GM18909 (cell line): ENCODE measurements at regions not wholly inside any gene's neighbourhood (a gene's known extent, or its start where the extent isn't known, plus 50 kb on each side); places are given as distances from the start of the nearest gene placed in this dataset.
"Not testable (repeated sequence)": the region's sequence is repeated elsewhere in the genome, so short reads cannot be mapped to it uniquely, and the experiment has no call there.

ENCODE experiments used
- ATAC-seq: cut with Tn5 transposase; IDR thresholded peaks from one replicate; pipeline ENCODE4 v1.9.1; 2021; ENCODE audit warnings: mild to moderate bottlenecking; ENCODE audit not compliant: unreplicated experiment, poor library complexity

GRCh38 chr11:34830648-34831047 lies 85.5 kb downstream of the APIP start:
- ATAC-seq: no peak

DNA sequence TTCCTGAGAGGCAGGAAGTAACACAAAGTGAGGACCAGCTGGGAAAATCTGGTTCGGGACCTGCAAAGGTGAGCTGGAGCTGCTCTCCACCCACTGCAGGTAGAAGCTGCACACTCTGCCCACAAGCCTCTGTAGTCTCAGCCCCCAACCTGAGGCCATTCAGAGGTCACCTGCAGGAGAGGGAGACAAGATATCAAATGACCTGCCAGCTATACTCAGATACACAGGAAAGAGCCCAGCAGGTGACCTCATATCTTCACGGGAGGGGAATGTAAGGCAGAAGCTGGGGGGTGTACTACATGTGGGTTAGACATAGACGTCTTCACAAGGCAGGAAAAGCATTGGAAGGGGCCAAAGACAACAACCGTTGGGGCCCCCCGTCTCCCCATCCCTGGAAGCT lies 86.1 kb downstream of the APIP start:
- ATAC-seq: no peak

DNA sequence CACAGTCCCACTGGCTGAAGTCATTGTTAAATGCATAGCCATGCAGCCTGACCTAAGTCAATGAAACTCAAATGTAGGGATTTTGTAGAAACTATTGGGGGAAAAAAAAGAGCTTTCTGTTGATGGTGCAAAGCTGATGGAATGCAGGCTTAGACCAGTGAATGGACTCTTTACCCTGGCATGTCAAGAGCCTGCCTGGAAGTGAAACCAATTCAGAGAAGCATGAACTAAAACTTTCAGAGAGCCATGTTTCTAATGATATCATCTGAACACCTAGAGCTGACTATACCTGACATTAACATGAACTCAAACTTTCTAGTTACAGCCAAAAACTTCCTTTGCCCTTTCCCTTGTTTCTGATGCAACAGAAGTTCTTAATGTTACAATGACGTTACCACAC lies 89.0 kb downstream of the APIP start:
- ATAC-seq: peak; percentile 66

- no peak for ATAC-seq
Observed at GRCh38 chr11:34826384-34826726, 89.8 kb downstream of the APIP start.

GRCh38 chr11:34825670-34826383 lies 90.4 kb downstream of the APIP start:
- no peak for ATAC-seq

GRCh38 chr11:34825315-34825669 lies 90.9 kb downstream of the APIP start:
- no peak for ATAC-seq

- no peak for ATAC-seq
Observed at GRCh38 chr11:34824425-34824824, 91.8 kb downstream of the APIP start.

GRCh38 chr11:34823639-34824038 lies 92.5 kb downstream of the APIP start:
- no peak for ATAC-seq

DNA sequence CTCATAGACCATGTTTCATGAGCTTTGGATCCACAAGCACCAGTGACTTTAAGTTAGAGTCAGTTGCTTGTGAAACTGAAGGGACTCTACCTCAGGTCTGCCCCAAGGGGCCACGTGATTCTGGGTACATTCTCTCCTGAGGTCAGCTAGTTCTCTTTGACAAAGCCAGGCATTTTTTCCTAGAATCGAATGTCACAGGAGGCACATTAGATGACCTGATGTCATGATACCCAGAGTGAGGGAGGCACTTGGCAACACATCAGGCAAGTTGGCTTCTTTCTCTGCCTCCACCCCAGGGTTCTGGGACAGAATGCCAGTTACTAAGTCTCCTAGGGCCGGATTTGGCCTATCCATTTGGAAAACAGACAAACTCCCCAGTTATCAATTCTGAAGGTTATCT lies 93.0 kb downstream of the APIP start:
- no peak for ATAC-seq

- ATAC-seq: no peak
Observed at GRCh38 chr11:34819740-34820482, 96.3 kb downstream of the APIP start.

DNA sequence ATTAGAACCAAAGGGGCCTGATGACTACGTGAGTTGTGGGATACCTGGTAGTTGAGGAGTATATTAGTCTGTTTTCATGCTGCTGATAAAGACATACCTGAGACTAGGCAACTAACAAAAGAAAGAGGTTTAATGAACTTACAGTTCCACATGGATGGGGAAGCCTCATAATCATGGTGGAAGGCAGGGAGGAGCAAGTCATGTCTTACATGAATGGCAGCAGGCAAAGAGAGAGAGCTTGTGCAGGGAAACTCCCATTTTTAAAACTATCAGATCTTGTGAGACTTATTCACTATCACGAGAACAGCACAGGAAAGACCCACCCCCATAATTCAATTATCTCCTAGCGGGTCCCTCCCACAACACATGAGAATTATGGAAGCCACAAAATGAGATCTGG lies 98.4 kb downstream of the APIP start:
- ATAC-seq: not testable (repeated sequence)

DNA sequence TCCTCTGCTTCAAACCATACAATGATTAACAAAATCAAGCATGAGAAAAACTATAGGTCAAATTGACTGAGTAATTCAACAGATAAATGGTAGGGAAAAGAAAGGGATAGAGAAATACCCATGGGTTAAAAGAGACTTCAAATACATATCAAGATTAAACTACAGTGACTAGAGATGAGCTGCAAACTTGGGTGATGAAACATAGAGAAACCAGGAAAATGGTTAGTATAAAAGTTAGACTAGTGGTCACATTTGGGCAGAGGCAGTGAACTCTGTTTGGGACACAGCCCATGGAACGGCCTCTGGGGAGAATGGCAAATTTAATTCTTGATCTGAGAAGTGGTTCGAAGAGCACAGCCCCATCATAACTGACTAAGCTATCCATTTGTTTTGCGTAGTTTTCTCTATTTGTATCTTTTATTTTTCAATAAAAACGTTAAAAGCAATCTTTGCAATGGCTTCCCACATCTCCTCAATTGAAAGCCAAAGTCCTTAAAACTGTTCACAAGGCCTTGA lies 99.4 kb downstream of the APIP start:
- ATAC-seq: no peak

GRCh38 chr11:34812905-34813576 lies 103.1 kb downstream of the APIP start:
- ATAC-seq: no peak

DNA sequence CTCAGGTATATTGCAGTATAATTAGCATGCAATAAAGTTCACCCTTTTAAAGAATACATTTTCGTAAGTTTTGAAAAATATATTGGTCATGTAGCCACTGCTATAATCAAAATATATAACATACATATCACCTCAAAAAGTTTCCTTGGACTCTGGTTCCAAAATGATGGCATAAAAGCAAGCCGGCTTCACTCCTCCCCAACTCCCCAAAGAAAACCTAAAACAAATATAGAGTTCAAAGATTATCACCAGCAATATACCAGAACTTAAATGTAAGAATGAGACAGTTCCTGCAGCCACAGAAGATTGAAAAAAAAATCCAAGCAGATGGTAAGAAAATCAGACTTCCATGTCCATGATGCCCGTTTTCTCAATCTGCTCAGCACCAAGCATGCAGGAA lies 104.3 kb downstream of the APIP start:
- no peak for ATAC-seq

- no peak for ATAC-seq
Observed at GRCh38 chr11:34810107-34810562, 106.0 kb downstream of the APIP start.

DNA sequence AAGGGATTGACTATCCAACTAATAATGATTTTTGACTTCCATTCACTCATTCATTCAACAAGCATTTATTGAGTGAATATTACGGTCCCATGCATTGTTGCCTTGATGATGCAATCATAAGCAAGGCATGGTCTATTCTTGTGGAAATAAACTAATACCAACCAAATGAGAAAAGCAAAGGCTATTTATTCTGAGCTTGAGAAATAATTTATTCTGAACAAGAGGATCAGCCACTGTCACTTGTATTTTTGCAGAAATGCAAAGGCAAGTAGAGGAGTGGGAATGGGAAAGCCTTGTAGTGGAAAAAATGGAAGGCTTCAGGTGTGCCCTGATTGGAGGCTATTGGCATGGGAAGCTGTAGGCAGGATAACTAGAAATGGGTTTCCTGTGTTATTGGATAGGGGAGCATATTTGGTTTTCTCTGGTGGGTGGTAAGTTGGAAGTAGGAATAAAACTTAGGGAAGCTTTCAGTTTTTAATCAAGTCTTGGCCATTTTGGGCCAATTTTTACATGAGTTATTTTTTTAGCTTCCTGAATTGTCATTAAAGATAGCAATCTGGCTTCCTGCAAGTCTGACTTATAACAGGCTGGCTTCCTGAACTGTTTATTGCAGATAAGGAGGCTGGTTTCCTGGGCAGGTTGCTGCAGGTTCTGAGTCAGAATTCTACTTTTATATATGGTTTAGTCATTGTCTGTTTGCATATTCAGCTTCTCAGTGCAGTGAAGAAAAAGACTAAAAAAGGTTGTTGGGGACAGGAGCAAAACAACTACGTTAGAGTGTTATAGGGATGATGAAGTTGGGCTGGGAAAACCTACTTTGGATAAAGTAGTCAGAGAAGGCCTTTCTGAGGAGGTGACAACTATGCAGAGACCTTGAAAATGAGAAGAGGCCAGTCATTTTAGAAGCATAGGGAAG lies 106.7 kb downstream of the APIP start:
- no peak for ATAC-seq

GRCh38 chr11:34806875-34807274 lies 109.3 kb downstream of the APIP start:
- no peak for ATAC-seq

GRCh38 chr11:34805937-34806336 lies 110.2 kb downstream of the APIP start:
- no peak for ATAC-seq

- no peak for ATAC-seq
Observed at GRCh38 chr11:34799848-34800247, 116.3 kb downstream of the APIP start.

DNA sequence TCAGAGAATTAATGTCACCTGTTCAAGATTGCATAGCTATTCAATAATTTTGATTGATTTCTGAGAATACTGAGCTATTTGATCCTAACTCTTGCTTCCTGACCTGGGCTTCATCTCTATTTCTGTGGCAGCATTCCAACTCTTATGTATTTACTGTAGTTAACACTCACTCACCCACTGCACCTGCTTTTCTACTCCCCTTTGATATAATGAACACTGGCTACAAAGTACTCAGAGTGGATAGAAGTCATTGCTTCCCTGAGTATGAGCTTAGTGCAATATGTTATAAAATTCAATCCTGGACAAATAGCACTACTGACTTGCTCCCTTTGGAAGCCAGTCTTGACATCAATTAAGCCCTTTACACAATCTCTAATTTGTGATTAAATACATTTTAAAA lies 117.2 kb downstream of the APIP start:
- no peak for ATAC-seq
